Stimulated activated CD8-positive, alpha-beta memory T cell treated with anti-CD3 and anti-CD28 coated beads, Interleukin-4, amount 100 ng/mL, for 4 hours (primary cell): ENCODE measurements at regions not wholly inside any gene's neighbourhood (a gene's known extent, or its start where the extent isn't known, plus 50 kb on each side); places are given as distances from the start of the nearest gene placed in this dataset.

Source experiments
- DNase-seq, 2 donors: peaks; one replicate each; pipeline ENCODE4 v3.0.0-alpha.2; 2020; ENCODE audit warnings: low read depth in 2 of 2, low spot score in 1 of 2

DNA sequence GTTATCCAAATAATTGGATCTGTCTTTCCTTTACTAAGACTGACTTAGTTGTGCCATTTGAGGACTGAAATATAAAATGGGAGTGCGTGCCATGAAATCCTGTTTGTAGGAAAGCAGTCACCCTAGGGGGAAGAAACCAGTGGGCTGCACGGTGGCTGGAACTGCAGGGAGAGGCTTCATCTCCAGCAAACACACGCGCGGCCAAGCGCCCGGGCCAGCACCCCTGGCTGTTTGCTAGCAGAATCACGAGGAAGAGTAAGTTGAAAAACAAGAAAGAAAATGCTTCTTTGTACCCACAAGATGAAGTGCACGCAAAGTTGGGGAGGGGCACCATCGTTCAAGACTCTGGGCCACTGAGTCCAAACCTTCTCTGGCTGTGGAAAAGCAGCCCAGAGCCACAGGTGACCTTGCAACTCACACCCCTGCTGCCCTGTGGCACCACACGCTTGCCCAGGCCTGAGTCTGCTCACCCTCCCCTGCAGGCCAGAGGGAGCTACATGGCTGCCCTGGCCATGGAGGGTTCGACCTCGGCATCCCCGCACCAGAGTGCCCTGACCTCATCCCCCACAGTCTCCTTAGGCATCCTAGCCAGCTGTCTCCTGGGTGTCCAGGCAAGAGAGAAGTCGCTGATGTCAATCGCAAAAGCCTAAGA is 55.2 kb downstream of the IRX2 start:
- no peak for DNase-seq

DNA sequence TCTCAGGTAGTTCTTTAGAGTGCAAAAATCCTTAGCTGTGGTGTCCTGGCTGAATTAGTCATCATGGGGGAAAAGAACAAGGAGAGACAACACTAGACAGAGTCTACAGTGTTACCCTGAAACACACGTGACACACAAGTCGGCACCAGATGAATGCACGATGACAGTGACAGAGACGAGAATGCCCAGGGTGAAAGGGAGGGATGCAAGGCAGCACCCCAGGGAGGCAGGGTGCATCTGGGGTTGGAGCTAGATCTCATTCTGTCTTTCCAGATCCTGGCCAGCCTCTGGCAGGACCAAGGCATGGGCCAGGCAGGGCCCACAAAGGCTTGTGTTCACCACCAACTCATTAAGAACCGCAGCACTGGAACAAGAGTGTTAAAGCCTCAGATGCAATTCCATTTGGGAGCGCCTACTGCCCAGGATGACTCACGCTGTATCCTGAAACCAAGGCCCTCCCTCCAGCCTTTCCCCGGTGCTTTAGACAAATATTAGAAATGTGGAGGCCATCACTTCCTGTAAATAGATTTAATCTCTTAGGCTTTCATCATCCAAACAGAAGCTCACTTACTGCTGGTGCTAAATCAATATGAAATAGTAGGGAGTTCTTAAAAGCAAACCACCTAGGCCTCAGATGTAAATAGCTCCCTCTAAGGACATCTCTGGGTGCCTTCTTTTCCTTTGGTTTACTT is 56.1 kb downstream of the IRX2 start:
- no peak for DNase-seq

DNA sequence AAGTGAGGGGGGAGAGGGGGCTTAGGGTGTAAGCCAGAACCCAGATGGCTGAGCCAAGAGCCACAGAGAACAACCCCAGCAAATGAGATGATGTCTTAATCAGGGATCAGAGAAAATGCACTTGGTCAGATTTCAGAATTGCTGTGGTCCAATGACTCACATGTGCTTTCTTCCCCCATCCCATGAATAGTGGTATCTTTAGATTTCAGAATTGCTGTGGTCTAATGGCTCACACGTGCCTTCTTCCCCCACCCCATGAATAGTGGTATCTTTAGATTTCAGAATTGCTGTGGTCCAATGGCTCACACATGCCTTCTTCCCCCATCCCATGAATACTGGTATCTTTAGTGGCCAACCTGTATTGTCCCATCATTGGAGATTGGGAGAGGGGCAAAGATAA is 59.9 kb downstream of the IRX2 start:
- no peak for DNase-seq

DNA sequence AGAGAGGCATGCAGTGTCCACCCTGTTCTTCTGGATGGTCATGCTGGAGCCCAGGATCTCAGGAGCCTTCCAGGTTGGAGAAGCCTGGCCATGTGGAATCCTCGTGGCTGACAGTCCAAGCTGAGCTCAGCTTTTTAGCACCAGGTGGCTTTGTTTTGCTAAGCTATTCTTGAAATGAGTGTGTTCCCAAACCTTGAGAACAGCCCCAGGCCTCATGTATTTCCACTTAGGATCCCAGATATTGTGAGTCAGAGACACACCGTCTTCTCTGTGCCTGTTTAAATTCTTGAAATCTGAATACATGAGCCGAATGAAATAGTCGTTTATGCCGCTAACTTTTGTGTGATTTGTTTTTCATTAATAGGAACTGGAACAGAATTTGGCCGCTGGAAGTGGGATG is 61.2 kb downstream of the IRX2 start:
- no peak for DNase-seq

DNA sequence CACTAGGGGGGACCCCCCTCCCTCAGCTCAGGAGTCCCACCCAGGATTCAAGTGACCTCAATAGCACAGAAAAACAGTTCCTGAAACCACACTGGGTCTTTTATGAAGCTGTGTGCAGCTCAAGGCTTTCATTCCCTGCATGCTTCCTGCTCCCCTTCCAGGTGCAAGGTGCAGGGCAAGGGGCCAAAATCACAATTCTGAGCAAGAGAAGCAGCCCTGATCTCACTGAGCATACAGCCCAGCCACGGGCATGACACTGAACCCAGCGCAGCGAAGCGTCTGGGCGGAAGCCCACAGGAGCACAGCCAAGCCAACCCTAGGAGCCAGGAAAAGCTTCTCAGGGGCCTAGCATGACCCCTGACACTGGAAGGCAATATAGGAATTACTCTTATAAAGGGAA is 62.9 kb downstream of the IRX2 start:
- no peak for DNase-seq

DNA sequence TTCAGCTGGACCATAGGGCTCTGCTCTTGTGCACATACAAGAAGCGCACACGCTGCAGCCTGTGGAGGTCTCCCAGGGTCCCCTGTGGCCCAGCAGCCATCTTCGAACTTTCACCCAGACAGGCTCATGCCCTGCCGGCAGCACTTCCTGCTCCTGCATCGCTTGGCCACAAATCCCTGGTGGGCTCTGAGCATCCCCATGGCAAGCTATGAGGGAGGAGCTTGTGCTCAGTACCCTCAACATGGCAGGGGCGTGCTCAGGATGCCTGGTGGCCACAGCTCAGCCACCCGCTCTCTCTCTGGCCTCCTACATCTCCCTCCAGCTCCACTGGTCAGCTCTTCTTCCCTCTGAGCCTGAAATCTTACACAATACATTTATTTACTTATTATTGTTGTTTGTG is 63.7 kb downstream of the IRX2 start:
- DNase-seq: no peak

DNA sequence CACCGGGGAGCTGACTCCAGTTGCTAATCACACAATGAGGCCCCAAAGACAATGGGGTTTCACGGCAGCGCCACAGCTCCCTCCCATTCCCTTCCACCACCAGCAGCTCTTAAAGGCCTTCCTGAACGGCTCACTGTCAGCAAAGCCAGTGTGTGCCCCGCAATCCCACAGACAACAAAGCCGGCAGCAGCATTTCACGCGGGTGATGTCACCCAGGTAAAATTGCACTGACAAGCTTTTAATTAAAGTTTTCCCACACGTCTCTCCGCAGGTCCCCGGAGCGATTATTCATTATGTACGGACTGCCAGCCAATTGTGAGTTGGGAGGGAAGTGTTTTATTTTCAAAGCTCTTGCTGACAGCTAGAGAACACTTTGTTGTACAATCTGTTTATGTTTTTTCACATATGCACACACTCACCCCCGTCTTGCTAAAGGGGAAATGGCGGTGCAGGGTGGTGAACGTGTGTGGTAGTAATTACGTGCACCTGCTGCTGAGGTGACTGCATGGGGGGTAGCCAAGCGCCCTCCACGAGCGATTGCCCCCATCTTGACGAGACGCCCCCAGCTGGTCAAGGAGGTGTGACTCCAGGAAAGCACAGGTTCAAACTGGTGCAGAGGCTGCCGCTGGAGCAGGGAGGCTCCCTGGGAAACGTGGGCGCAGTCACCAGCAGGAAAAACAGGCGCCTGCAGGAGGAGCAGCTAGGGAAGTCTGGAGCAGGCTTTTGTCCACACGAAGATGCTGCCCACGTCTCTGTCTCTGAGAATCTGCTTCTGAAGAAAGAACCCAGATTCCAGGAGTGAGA is 65.0 kb downstream of the IRX2 start:
- DNase-seq: no peak

DNA sequence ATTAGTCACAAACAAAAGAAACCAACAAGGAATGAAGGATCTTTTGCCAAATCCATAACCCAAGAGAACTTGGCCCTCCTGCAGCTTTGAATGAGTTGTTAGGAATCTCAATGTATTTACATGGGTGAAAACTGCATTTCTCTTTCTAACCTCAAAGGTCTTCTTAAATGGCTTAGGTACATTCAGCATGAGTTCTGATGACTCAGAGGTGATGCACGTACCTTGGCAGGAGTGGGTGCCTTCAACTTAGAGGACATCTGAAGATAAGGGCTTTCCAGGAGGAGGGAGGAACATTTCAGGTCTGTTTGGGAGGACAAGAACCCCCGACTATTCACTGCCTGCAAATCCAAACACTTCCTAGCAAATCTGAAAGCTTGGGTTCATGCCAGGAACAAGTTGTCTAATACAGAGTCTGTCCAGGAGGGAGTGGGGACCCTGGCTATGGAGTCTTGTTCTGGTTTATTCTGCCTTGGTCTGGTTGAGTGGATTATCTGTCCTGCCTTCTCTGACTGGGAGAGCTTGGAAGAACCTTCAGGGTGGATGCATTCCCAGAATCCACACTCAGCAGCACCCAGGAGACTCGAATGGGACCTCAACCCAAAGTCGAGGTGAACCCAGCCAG is 65.7 kb downstream of the IRX2 start:
- no peak for DNase-seq

DNA sequence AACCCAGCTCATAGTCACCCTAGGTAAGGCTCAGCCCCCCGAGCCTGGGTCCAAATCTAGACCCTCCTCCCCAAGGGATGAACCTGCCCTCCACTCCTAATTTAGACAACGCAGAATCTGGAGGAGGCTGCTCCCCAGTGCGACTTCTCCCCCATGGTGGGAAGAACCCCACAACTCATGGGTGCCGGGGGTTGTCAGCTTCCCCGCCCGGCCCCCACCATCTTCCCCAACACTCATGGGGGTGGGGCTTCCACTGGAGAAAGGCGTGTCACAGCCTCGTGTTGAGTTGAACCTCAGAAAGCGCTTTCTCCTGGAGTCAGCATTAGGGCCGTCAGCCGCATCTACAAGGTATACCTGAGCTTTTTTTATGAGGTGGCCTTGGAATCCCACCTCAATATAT is 66.9 kb downstream of the IRX2 start:
- DNase-seq: no peak

DNA sequence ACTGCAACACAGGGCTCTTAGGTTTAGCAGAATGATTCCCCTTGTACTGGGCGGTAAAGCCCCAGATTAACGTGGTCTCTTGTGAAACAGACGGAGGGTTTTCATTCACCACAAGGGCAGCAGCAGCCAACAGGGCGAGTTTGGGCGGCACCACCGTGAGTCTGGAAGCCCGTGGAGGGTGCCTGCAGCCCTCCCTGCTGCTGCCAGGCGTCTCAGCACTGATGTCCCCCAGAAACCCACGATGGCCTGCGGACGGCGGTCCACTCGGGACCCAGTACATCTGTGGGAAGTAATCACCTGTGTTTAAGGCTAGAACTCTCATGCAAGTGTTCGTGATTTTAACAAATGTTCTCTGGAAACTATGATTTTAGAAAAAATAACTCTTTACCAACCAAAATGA is 67.8 kb downstream of the IRX2 start:
- no peak for DNase-seq

DNA sequence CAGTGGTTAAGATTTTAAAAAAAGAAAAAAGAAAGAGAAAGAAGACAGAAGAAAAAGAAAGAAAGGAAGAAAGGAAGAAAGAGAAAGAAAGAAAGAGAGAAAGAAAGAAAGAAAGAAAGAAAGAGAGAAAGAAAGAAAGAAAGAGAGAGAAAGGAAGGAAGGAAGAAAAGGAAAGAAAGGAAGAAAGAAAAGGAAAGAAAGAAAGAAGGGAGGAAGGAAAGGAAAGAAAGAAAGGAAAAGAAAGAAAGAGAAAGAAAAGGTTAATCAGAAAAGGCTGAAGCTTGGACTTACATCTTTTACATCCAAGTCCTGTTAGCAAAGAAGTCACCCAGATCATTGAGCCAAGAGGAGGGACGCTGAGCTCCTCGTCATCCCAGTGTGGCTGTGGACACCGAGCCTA is 70.0 kb downstream of the IRX2 start:
- no peak for DNase-seq

DNA sequence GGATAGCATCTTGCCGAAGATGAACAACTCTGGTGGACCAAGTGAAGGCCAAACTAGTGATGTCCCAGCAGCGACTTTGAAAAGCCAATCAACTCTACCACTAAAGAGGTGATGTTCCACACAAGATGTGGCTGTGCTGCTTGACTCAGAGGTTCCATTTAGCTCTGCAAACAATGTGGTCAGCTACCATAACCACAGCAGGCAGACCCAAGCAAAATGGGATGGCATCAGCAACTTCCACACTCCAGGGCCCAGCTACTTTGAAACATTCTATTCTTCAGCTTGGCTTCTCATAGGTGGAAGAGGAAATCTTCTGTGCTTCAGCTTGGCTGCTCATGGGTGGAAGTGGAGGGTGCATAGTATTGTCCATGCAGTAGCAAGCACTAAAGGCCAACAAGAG is 70.5 kb downstream of the IRX2 start:
- DNase-seq: no peak

DNA sequence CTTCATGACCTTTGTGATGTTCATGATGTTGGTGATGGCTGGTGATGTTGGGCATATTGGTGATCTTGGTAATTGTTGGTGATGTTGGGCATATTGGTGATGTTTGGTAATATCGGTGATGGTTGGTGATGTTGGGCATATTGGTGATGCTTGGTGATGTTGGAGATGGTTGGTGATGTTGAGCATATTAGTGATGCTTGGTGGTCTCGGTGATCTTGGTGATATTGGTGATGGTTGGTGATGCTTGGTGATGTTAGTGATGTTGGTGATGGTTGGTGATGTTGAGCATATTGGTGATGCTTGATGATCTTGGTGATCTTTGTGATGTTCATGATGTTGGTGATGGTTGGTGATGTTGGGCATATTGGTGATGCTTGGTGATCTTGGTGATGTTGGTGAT is 73.8 kb downstream of the IRX2 start:
- no peak for DNase-seq

DNA sequence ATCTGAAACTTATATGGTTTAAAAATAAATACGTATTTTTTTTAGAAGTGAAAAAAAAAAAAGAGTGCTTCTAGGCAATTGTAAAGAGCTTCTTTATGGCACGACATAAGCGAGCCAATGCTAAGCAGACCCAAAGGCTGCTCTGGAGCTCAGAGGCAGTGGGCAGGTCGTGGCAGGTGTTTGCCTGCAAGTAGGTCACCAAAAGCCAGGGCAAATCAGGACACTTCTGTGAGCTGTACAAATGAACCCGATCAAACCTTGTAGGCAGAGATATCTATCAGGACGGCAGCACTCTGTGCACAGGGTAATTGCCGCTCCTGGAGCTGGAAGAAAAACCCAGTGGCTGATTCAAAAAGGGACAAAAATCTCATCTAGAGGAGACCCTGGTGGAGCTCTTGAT is 75.9 kb downstream of the IRX2 start:
- DNase-seq: no peak

DNA sequence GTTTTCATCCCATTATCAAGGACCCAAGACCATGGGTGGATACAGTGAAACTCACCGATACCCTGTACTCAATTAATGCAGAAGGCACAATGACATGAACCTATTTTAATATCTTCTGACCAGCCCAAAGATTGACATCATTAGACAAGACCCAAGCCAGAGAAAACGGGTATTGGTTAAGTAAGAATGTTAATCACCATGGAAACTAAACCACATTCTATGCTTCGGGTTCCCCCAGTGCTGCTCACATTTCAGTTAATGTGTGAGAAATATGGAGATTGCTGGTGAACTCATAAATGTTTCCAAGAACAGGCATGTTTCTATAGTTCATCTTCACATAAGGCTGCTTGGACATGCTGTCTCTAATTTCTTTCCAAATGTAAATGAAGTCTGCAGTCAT is 77.0 kb downstream of the IRX2 start:
- no peak for DNase-seq

DNA sequence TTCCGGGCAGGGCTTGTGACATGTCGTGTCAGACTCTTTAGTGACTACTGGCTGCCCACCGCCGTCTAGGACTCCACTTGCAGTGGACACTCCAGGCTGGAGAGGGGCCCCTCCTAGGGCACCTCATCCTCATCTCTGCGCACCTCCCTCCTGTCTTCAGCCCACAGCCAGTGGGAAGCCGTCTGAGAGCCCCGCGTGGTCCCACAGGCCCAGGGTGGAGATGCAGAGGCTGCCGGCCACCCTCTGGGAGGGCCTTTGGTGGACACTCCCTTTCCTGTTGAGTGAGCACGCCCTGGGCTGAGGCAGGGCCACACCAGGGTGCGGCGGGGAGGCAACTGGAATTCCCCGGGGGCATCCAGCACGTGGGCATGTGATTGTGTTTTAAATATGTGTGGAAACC is 80.5 kb downstream of the IRX2 start:
- DNase-seq: no peak

DNA sequence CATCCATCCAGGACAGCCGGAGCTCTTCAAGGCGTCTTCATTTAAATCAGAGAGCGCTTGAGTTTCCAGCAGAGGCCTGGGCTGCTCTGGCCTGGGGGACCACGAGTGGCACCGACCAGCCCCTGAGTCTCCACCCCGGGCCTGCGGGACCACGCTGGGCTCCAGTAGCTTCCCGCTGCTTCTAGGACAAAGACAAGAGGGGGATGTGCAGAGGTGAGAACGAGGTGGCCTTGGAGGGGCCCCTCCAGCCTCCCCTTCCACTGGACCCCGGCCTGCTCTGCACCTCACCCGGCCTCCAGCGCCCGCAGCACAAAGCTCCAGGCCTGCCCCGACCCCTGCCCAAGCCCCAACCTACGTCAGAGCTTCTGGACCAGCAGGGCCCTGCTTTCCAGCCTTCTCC is 81.6 kb downstream of the IRX2 start:
- no peak for DNase-seq

DNA sequence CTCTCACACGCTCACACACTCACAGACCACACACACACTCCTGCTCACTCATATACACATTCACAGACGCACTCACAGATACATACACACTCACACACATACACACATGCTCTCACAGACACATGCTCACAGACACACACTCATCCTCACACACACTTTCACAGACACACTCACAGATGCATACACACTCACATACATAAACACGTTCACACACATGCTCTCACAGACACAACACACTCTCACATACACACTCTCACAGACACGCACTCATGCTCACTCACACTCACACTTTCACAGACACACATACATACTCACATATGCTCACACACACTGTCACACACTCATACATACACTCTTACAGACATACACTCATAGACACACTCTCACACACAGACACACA is 82.2 kb downstream of the IRX2 start:
- no peak for DNase-seq

DNA sequence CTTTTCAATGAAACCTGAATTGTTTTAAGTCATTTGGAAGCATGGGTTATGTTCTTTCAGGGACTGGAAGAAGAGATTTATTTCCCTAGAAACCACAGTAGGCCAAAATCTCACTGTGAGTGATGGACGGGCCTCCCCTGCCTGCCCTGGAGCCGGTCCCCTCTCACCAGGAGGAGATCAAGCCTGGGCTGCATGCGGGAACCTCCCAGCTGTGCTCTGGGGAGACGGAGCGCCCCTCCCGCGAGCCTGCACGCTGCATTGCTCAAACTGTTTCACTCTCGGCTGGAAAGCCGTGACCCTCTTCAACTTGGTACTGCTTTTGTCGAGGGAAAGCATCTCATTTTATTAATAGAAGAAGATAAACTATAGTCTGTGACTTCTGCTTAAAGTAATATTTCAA is 85.4 kb downstream of the IRX2 start:
- no peak for DNase-seq

DNA sequence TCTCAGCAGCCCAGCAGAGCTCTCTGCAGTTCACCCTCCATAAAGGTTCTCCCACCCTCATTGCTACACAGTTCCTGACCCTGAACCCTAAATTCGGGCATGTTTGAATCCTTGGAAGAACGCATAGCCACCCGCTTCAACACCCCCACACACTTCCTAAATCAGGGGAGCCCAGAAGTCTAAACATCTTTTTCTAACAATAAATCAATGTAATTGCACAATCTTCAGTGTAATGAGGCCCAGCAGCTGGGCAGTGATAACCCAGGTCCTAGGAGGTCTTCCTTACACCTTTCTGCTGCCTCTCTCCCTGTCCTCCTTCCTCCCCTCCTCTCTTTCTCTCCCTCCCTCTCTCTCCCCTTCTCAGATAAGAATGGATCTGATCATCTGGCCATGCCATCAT is 88.0 kb downstream of the IRX2 start:
- no peak for DNase-seq

DNA sequence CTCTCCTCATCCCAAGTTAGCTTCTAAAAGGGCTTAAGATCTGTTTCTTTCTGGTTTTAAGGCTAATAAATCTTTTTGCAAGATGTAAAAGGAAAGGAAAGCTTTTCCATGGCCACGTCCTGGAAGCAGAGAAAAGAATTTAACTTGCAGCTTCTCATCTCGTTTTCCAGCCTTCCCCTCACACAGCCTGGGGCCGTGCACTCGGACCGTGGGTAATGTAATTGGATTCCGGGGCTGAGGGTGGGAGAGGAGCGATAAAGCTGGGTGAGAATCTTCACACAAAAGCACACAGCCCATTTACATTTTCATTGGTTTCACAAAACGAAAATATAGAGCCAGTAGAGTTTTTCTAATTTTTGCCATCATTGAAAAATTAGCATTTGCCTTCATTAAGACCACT is 91.2 kb downstream of the IRX2 start:
- DNase-seq: no peak

DNA sequence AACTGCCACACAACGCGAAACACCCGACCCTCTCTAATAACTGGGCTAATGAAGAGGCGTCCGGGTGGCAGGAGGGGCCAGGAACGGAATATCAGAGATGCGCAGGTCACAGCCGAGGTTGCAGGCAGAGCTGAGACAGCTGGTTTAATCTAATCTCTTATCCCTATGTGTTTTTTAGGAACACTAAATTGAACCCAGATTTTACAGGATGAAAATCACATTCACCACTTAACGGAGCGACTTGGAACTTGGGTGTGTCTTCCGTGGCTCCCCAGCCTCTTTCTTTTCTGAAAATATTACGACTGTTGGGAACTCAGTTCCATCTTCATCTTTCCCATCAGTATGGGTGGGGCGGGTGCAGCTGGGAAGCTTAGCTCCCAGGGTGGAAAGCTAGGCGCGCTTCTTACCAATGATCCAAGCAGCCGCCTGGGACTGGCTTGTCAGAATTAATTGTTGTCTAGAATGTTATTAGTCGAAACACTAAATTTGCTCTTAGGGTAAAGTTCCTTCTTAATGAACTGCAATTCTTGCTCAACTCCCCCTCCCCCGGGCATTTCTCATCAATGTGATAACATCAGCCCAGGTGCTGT is 92.5 kb downstream of the IRX2 start:
- DNase-seq: no peak
